Ovary (tissue), 3 donors: ENCODE measurements at regions not wholly inside any gene's neighbourhood (a gene's known extent, or its start where the extent isn't known, plus 50 kb on each side); places are given as distances from the start of the nearest gene placed in this dataset.
"Not testable (repeated sequence)": the region's sequence is repeated elsewhere in the genome, so short reads cannot be mapped to it uniquely, and the experiment has no call there.

Source experiments
- POLR2A ChIP-seq: fragments of 450-650 bp; IDR thresholded peaks from one replicate; pipeline ENCODE4 v1.6.1; 2017; ENCODE audit warnings: antibody characterized with exemption, mild to moderate bottlenecking, moderate library complexity
- TF ChIP-seq, protein P1 (sequence below), 3 donors: fragments of 450-650 bp in 2 of 3; fragments of 200-600 bp in 1 of 3; IDR thresholded peaks; one replicate each; pipeline versions ENCODE4 v1.5.1 to v1.8.0; 2016 to 2022; ENCODE audit warnings: antibody characterized with exemption in 3 of 3, mild to moderate bottlenecking in 1 of 3
- donor health status: DM: no; HTN: no; CAD: no.

- TF ChIP-seq, protein P1, sequence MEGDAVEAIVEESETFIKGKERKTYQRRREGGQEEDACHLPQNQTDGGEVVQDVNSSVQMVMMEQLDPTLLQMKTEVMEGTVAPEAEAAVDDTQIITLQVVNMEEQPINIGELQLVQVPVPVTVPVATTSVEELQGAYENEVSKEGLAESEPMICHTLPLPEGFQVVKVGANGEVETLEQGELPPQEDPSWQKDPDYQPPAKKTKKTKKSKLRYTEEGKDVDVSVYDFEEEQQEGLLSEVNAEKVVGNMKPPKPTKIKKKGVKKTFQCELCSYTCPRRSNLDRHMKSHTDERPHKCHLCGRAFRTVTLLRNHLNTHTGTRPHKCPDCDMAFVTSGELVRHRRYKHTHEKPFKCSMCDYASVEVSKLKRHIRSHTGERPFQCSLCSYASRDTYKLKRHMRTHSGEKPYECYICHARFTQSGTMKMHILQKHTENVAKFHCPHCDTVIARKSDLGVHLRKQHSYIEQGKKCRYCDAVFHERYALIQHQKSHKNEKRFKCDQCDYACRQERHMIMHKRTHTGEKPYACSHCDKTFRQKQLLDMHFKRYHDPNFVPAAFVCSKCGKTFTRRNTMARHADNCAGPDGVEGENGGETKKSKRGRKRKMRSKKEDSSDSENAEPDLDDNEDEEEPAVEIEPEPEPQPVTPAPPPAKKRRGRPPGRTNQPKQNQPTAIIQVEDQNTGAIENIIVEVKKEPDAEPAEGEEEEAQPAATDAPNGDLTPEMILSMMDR (IDR thresholded peaks at IDR 0.05): not testable (repeated sequence)
- TF ChIP-seq POLR2A: not testable (repeated sequence)
These were observed 55.6 kb upstream of the GOLGA6L6 start for GRCh38 chr15:20597245-20597644.
